Endothelial cell (in vitro differentiated cells): ENCODE measurements at regions not wholly inside any gene's neighbourhood (a gene's known extent, or its start where the extent isn't known, plus 50 kb on each side); places are given as distances from the start of the nearest gene placed in this dataset.
A peak's percentile ranks its signal among the peaks of the same experiment; 100 is the strongest.

Experiments
- DNase-seq: peaks from one replicate; pipeline ENCODE4 v3.0.0; 2021; ENCODE audit warnings: low spot score
- H3K27ac Mint-ChIP-seq: one replicate; pipeline ENCODE4 v1.8.0; 2021; ENCODE audit warnings: mixed read lengths, inconsistent platforms; ENCODE audit not compliant: unreplicated experiment
- H3K27me3 Mint-ChIP-seq: one replicate; pipeline ENCODE4 v1.8.0; 2021; ENCODE audit warnings: mild to moderate bottlenecking, moderate library complexity, mixed read lengths, inconsistent platforms; ENCODE audit not compliant: unreplicated experiment
- H3K36me3 Mint-ChIP-seq: one replicate; pipeline ENCODE4 v1.8.0; 2021; ENCODE audit warnings: mild to moderate bottlenecking, low read depth, mixed read lengths, inconsistent platforms; ENCODE audit not compliant: unreplicated experiment
- H3K4me1 Mint-ChIP-seq: one replicate; pipeline ENCODE4 v1.8.0; 2021; ENCODE audit warnings: mild to moderate bottlenecking, mixed read lengths, inconsistent platforms; ENCODE audit not compliant: unreplicated experiment
- H3K4me3 Mint-ChIP-seq: one replicate; pipeline ENCODE4 v1.8.0; 2021; ENCODE audit warnings: mild to moderate bottlenecking, mixed read lengths, inconsistent platforms; ENCODE audit not compliant: unreplicated experiment
- H3K9me3 Mint-ChIP-seq: one replicate; pipeline ENCODE4 v1.8.0; 2021; ENCODE audit warnings: mixed read lengths, inconsistent platforms; ENCODE audit not compliant: unreplicated experiment
- CTCF ChIP-seq: fragments of 200-600 bp; sonication (generic); IDR thresholded peaks from one replicate; pipeline ENCODE4 v1.5.0; 2021; ENCODE audit warnings: antibody characterized with exemption; ENCODE audit not compliant: unreplicated experiment

GRCh38 chr7:88431882-88432281, 125.2 kb upstream of the STEAP4 start:
- TF ChIP-seq CTCF = no peak
- no peaks in the 10 kb centered on the region for H3K4me1 Mint-ChIP-seq
- no peaks in the 10 kb centered on the region for H3K27me3 Mint-ChIP-seq
- no peak overlapping the region for H3K27ac Mint-ChIP-seq
- no peak for DNase-seq
- H3K36me3 Mint-ChIP-seq = no peaks in the 10 kb centered on the region
- H3K9me3 Mint-ChIP-seq = no peaks in the 10 kb centered on the region
- H3K4me3 Mint-ChIP-seq = no peak overlapping the region

- Mint-ChIP-seq H3K27me3 (no peaks in the 10 kb centered on the region), H3K9me3 (no peaks in the 10 kb centered on the region), H3K4me3 (no peak overlapping the region), H3K4me1 (no peaks in the 10 kb centered on the region), H3K36me3 (no peaks in the 10 kb centered on the region), H3K27ac (no peak overlapping the region)
- TF ChIP-seq CTCF = peak; percentile 26
- DNase-seq = no peak
Measured at GRCh38 chr7:88429382-88429781, 122.7 kb upstream of the STEAP4 start.

- H3K4me1 Mint-ChIP-seq = no peaks in the 10 kb centered on the region
- H3K27me3 Mint-ChIP-seq = peaks cover 3% of the 10 kb centered on the region
- H3K4me3 Mint-ChIP-seq = no peak overlapping the region
- H3K36me3 Mint-ChIP-seq = no peaks in the 10 kb centered on the region
- H3K9me3 Mint-ChIP-seq = no peaks in the 10 kb centered on the region
- DNase-seq = no peak
- no peak overlapping the region for H3K27ac Mint-ChIP-seq
- no peak for TF ChIP-seq CTCF
Measured at GRCh38 chr7:88402529-88402928, 95.8 kb upstream of the STEAP4 start.

GRCh38 chr7:88401009-88401623, 94.4 kb upstream of the STEAP4 start:
- Mint-ChIP-seq H3K36me3 (no peaks in the 10 kb centered on the region), H3K27ac (no peak overlapping the region), H3K27me3 (peaks cover 6% of the 10 kb centered on the region), H3K4me3 (no peak overlapping the region), H3K9me3 (no peaks in the 10 kb centered on the region), H3K4me1 (no peaks in the 10 kb centered on the region)
- DNase-seq = no peak
- peak; percentile 77 for TF ChIP-seq CTCF

GRCh38 chr7:88399696-88400240, 93.1 kb upstream of the STEAP4 start:
- no peak for DNase-seq
- no peak overlapping the region for H3K4me3 Mint-ChIP-seq
- no peak for TF ChIP-seq CTCF
- H3K36me3 Mint-ChIP-seq = no peaks in the 10 kb centered on the region
- H3K4me1 Mint-ChIP-seq = no peaks in the 10 kb centered on the region
- H3K27me3 Mint-ChIP-seq = peaks cover 6% of the 10 kb centered on the region
- H3K27ac Mint-ChIP-seq = no peak overlapping the region
- H3K9me3 Mint-ChIP-seq = no peaks in the 10 kb centered on the region
